ENCODE measurements at regions not wholly inside any gene's neighbourhood (a gene's known extent, or its start where the extent isn't known, plus 50 kb on each side); places are given as distances from the start of the nearest gene placed in this dataset. TPM values are rescaled to one million over a fixed set of nuclear protein-coding genes. Genes with fewer than 3 reads are reported as not detected.
A peak's percentile ranks its signal among the peaks of the same experiment; 100 is the strongest.
"Not testable (repeated sequence)": the region's sequence is repeated elsewhere in the genome, so short reads cannot be mapped to it uniquely, and the experiment has no call there.

- H3K4me2 ChIP-seq: peak overlapping the region; percentile 62
- H3F3A ChIP-seq (replicated peaks; ENCODE audit: low read depth); H3K36me3 Mint-ChIP-seq (ENCODE audit: low read depth); H3K27ac Mint-ChIP-seq; H3K27ac ChIP-seq (ENCODE audit: low read depth); H3K9me2 ChIP-seq (ENCODE audit: insufficient read depth); H3K27me3 Mint-ChIP-seq (ENCODE audit: insufficient read depth, low read depth, poor library complexity); H3K36me3 ChIP-seq (ENCODE audit: insufficient read depth); H4K20me1 ChIP-seq (replicated peaks; ENCODE audit: insufficient read depth); H3K4me1 ChIP-seq (ENCODE audit: insufficient read depth); H3K79me2 ChIP-seq (replicated peaks; ENCODE audit: insufficient read depth); H3K27me3 ChIP-seq (ENCODE audit: insufficient read depth); H3K4me1 Mint-ChIP-seq; H3K9me3 Mint-ChIP-seq; H3K4me3 Mint-ChIP-seq: not testable (repeated sequence)
- peak overlapping the region; percentile 73; the same call in 1 of the 2 replicates for H2AFZ ChIP-seq
- TF ChIP-seq POLR2AphosphoS5 (IDR thresholded peaks at IDR 0.05; ENCODE audit: low read depth): peak; percentile 24; the same call in 1 of the 2 replicates
- DNase-seq (ENCODE audit: low spot score): peak; percentile 50
- peak; percentile 93 for ATAC-seq
- H3K4me3 ChIP-seq: peak overlapping the region; percentile 49
Observed at GRCh38 chr13:46437808-46438404, 50.9 kb upstream of the RUBCNL start.

Small RNA genes lying in the stretch of these regions (small RNA-seq; reads per million reads assigned to genes)
- not detected for gene COX17P1 (ENCODE audit: low replicate concordance)
